Neural cell (in vitro differentiated cells): ENCODE measurements at regions not wholly inside any gene's neighbourhood (a gene's known extent, or its start where the extent isn't known, plus 50 kb on each side); places are given as distances from the start of the nearest gene placed in this dataset.

ENCODE experiments used
- H2AFZ ChIP-seq: fragments of 200-600, 300-800 bp; sonication (generic), shearing (Covaris generic); 2 replicates; pipeline ENCODE4 v1.6.0; 2014; ENCODE audit warnings: low read depth, mild to moderate bottlenecking, antibody characterized with exemption, low read length, moderate library complexity
- H3F3A ChIP-seq: fragments of 200-600 bp; shearing (Covaris generic); 2 replicates; pipeline ENCODE4 v1.6.1; 2016; ENCODE audit warnings: mild to moderate bottlenecking, moderate library complexity, mixed read lengths, antibody characterized with exemption, low read length; ENCODE audit not compliant: insufficient read depth, poor library complexity, severe bottlenecking
- H3K27ac ChIP-seq: fragments of 200-600, 300-800 bp; sonication (generic), shearing (Covaris generic); 2 replicates; pipeline ENCODE4 v1.5.1; 2014; ENCODE audit warnings: mild to moderate bottlenecking, low read length, moderate library complexity
- H3K27me3 ChIP-seq: fragments of 300-800, 200-600 bp; sonication (generic), shearing (Covaris generic); 2 replicates; pipeline ENCODE4 v1.6.0; 2014; ENCODE audit warnings: mild to moderate bottlenecking, low read depth, low read length, moderate library complexity; ENCODE audit not compliant: insufficient read depth
- H3K36me3 ChIP-seq: fragments of 300-800, 200-600 bp; sonication (generic), shearing (Covaris generic); 2 replicates; pipeline ENCODE4 v1.5.1; 2014; ENCODE audit warnings: mild to moderate bottlenecking, antibody characterized with exemption, low read length, moderate library complexity; ENCODE audit not compliant: insufficient read depth
- H3K4me2 ChIP-seq: fragments of 300-800, 200-600 bp; sonication (generic), shearing (Covaris generic); 2 replicates; pipeline ENCODE4 v1.6.0; 2014; ENCODE audit warnings: mild to moderate bottlenecking, low read length
- H3K4me3 ChIP-seq: fragments of 300-800, 200-600 bp; sonication (generic), shearing (Covaris generic); 2 replicates; pipeline ENCODE4 v1.5.1; 2014; ENCODE audit warnings: mild to moderate bottlenecking, low read length, moderate library complexity
- H3K79me2 ChIP-seq: fragments of 200-600 bp; shearing (Covaris generic); replicated peaks from 2 replicates; pipeline ENCODE4 v1.6.0; 2014; ENCODE audit warnings: mild to moderate bottlenecking, low read length, moderate library complexity; ENCODE audit not compliant: insufficient read depth
- H3K9ac ChIP-seq: fragments of 300-800, 200-600 bp; sonication (generic), shearing (Covaris generic); 2 replicates; pipeline ENCODE4 v1.6.1; 2016; ENCODE audit warnings: mild to moderate bottlenecking, low read length, mixed read lengths
- H3K9me2 ChIP-seq: fragments of 200-600 bp; shearing (Covaris generic); 2 replicates; pipeline ENCODE4 v1.6.1; 2016; ENCODE audit warnings: mild to moderate bottlenecking, low read length, mixed read lengths; ENCODE audit not compliant: insufficient read depth
- H3K9me3 ChIP-seq: fragments of 200-600, 300-800 bp; sonication (generic), shearing (Covaris generic); 2 replicates; pipeline ENCODE4 v1.6.1; 2016; ENCODE audit warnings: mild to moderate bottlenecking, mixed run types, low read length, moderate library complexity, mixed read lengths
- H4K20me1 ChIP-seq: fragments of 200-600 bp; shearing (Covaris generic); 2 replicates; pipeline ENCODE4 v1.6.1; 2016; ENCODE audit warnings: mild to moderate bottlenecking, mixed run types; ENCODE audit not compliant: insufficient read depth
- EP300 ChIP-seq: fragments of 450-650 bp; conservative IDR thresholded peaks from 2 replicates; pipeline ENCODE4 v1.6.1; 2014; ENCODE audit warnings: antibody characterized with exemption, mild to moderate bottlenecking, moderate library complexity; ENCODE audit not compliant: poor library complexity, severe bottlenecking
- EZH2 ChIP-seq: fragments of 200-600, 300-800 bp; shearing (Covaris generic), sonication (generic); IDR thresholded peaks from 2 replicates; pipeline ENCODE4 v1.6.1; 2014; ENCODE audit warnings: antibody characterized with exemption, low read length, borderline replicate concordance, mild to moderate bottlenecking; ENCODE audit not compliant: insufficient read depth, poor library complexity, severe bottlenecking
- MXI1 ChIP-seq: fragments of 450-650 bp; conservative IDR thresholded peaks from 2 replicates; pipeline ENCODE4 v1.6.1; 2014; ENCODE audit warnings: antibody characterized with exemption, mild to moderate bottlenecking; ENCODE audit not compliant: poor library complexity, severe bottlenecking
- POLR2AphosphoS5 ChIP-seq: IDR thresholded peaks from 2 replicates; pipeline ENCODE4 v1.6.1; 2012
- RAD21 ChIP-seq: fragments of 450-650 bp; conservative IDR thresholded peaks from 2 replicates; pipeline ENCODE4 v1.6.1; 2014; ENCODE audit warnings: antibody characterized with exemption, mild to moderate bottlenecking, moderate library complexity
- SMC3 ChIP-seq: fragments of 450-650 bp; conservative IDR thresholded peaks from 2 replicates; pipeline ENCODE4 v1.6.1; 2014; ENCODE audit warnings: antibody characterized with exemption, mild to moderate bottlenecking, moderate library complexity; ENCODE audit not compliant: poor library complexity
- TAF1 ChIP-seq: IDR thresholded peaks from 2 replicates; pipeline ENCODE4 v1.6.1; 2012; ENCODE audit warnings: low read depth
- TF ChIP-seq, protein P1 (sequence below): IDR thresholded peaks from 2 replicates; pipeline ENCODE4 v1.6.1; 2012; ENCODE audit warnings: borderline replicate concordance
- TF ChIP-seq, protein P2 (sequence below): fragments of 450-650 bp; IDR thresholded peaks from 2 replicates; pipeline ENCODE4 v1.5.1; 2014; ENCODE audit warnings: antibody characterized with exemption, mild to moderate bottlenecking, moderate library complexity; ENCODE audit not compliant: poor library complexity, severe bottlenecking

DNA sequence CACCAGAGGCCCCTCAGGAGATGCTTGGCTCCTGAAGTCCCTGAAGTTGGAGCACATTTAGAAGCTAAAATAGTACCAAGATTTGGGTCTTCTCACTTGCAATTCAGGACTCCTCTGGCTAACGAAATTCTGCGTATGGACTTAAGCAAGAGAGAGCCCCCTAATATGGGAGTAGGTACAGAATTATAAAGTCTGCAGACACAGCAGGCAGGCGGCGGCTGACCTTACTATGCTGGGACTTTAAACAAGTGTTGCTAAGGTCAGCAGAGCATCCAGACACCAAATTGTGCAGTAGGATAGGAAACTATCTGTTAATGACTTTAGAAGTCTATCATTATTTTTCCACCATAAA is 104.5 kb upstream of the PDE4B start:
- Histone ChIP-seq H3K36me3 (no peaks in the 10 kb centered on the region), H4K20me1 (no peaks in the 10 kb centered on the region), H3K9ac (no peak overlapping the region), H3K4me3 (no peak overlapping the region), H3K27me3 (no peaks in the 10 kb centered on the region), H2AFZ (no peak overlapping the region), H3F3A (no peaks in the 10 kb centered on the region), H3K4me2 (no peak overlapping the region), H3K27ac (no peak overlapping the region), H3K9me2 (no peaks in the 10 kb centered on the region), H3K79me2 (no peaks in the 10 kb centered on the region), H3K9me3 (no peaks in the 10 kb centered on the region)
- no peak for TF ChIP-seq RAD21
- TF ChIP-seq TAF1: no peak
- TF ChIP-seq POLR2AphosphoS5: no peak
- TF ChIP-seq EZH2: no peak
- TF ChIP-seq, protein P1, sequence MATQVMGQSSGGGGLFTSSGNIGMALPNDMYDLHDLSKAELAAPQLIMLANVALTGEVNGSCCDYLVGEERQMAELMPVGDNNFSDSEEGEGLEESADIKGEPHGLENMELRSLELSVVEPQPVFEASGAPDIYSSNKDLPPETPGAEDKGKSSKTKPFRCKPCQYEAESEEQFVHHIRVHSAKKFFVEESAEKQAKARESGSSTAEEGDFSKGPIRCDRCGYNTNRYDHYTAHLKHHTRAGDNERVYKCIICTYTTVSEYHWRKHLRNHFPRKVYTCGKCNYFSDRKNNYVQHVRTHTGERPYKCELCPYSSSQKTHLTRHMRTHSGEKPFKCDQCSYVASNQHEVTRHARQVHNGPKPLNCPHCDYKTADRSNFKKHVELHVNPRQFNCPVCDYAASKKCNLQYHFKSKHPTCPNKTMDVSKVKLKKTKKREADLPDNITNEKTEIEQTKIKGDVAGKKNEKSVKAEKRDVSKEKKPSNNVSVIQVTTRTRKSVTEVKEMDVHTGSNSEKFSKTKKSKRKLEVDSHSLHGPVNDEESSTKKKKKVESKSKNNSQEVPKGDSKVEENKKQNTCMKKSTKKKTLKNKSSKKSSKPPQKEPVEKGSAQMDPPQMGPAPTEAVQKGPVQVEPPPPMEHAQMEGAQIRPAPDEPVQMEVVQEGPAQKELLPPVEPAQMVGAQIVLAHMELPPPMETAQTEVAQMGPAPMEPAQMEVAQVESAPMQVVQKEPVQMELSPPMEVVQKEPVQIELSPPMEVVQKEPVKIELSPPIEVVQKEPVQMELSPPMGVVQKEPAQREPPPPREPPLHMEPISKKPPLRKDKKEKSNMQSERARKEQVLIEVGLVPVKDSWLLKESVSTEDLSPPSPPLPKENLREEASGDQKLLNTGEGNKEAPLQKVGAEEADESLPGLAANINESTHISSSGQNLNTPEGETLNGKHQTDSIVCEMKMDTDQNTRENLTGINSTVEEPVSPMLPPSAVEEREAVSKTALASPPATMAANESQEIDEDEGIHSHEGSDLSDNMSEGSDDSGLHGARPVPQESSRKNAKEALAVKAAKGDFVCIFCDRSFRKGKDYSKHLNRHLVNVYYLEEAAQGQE: no peak
- no peak for TF ChIP-seq MXI1
- TF ChIP-seq SMC3: no peak
- TF ChIP-seq, protein P2, sequence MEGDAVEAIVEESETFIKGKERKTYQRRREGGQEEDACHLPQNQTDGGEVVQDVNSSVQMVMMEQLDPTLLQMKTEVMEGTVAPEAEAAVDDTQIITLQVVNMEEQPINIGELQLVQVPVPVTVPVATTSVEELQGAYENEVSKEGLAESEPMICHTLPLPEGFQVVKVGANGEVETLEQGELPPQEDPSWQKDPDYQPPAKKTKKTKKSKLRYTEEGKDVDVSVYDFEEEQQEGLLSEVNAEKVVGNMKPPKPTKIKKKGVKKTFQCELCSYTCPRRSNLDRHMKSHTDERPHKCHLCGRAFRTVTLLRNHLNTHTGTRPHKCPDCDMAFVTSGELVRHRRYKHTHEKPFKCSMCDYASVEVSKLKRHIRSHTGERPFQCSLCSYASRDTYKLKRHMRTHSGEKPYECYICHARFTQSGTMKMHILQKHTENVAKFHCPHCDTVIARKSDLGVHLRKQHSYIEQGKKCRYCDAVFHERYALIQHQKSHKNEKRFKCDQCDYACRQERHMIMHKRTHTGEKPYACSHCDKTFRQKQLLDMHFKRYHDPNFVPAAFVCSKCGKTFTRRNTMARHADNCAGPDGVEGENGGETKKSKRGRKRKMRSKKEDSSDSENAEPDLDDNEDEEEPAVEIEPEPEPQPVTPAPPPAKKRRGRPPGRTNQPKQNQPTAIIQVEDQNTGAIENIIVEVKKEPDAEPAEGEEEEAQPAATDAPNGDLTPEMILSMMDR: no peak
- TF ChIP-seq EP300: no peak

DNA sequence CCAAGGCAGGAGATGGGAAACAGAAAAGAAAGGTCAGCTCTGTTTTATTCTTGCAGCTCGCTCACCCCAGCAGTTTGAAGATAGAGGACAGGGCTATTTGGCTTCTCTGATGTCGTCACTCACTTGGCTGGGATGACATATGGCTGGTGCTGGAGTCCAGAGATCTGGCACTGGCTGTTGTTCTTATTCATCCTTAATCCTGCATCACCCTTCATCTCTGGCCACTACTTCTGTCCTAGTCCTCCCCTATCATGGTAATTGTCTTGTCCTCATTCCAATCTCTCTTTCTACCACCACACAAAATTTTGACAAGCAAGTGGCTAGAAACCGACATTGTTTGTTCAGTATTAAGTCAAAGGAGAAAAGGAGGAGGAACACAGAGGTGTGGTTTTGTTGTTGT is 103.8 kb upstream of the PDE4B start:
- Histone ChIP-seq H3K27ac (no peak overlapping the region), H3K36me3 (no peaks in the 10 kb centered on the region), H3K4me2 (no peak overlapping the region), H3K9ac (no peak overlapping the region), H3K79me2 (no peaks in the 10 kb centered on the region), H3K4me3 (no peak overlapping the region), H3F3A (no peaks in the 10 kb centered on the region), H3K9me2 (no peaks in the 10 kb centered on the region), H3K9me3 (no peaks in the 10 kb centered on the region), H2AFZ (no peak overlapping the region), H4K20me1 (no peaks in the 10 kb centered on the region), H3K27me3 (no peaks in the 10 kb centered on the region)
- TF ChIP-seq SMC3 (no peak), MXI1 (no peak), RAD21 (no peak), TAF1 (no peak), EZH2 (no peak), POLR2AphosphoS5 (no peak), EP300 (no peak)
- TF ChIP-seq, protein P2: no peak
- TF ChIP-seq, protein P1: no peak
